A549 (cell line): ENCODE measurements at regions not wholly inside any gene's neighbourhood (a gene's known extent, or its start where the extent isn't known, plus 50 kb on each side); places are given as distances from the start of the nearest gene placed in this dataset.
"Not testable (repeated sequence)": the region's sequence is repeated elsewhere in the genome, so short reads cannot be mapped to it uniquely, and the experiment has no call there.

Source experiments
- ATAC-seq, 2 experiments: fragments of 200-7000 bp in 1 of 2; fragments of >200 bp in 1 of 2; cut with Nextera tagmentation in 1 of 2; cut with Tn5 transposase in 1 of 2; 3 replicates each; pipeline versions ENCODE4 v1.8.0 to v1.9.1; 2018 to 2020; ENCODE audit warnings: mild to moderate bottlenecking in 1 of 2, moderate library complexity in 1 of 2
- CTCF ChIA-PET: fragments of 300-600 bp; sonication (Branson Sonifier 250); formaldehyde crosslinking; extraction: SDS; loops from one replicate; lab custom pipeline; 2021; ENCODE audit warnings: antibody characterized with exemption, inconsistent platforms; lab: Yijun Ruan, JAX
- POLR2A ChIA-PET: fragments of 350-600 bp; formaldehyde crosslinking; extraction: SDS; loops from one replicate; lab custom pipeline; 2021; ENCODE audit warnings: antibody characterized with exemption, inconsistent platforms; lab: Yijun Ruan, JAX
- DNase-seq, 2 experiments: peaks; one replicate each; pipeline versions ENCODE4 v3.0.0 to v3.0.0-alpha.2; 2011 to 2016; ENCODE audit warnings: low read depth in 1 of 2, low spot score in 1 of 2
- FAIRE-seq: peaks from 2 replicates; lab custom pipeline; 2011; peaks lifted over from hg19 to GRCh38; lab: Jason Lieb, UNC
- H3K27ac ChIP-seq, 2 experiments: fragments of >200 bp; sonication (Bioruptor Twin); formaldehyde crosslinking; 3 replicates each; pipeline ENCODE4 v1.5.1; 2016 to 2017
- H3K4me1 ChIP-seq: fragments of >200 bp; sonication (Bioruptor Twin); formaldehyde crosslinking; 3 replicates; pipeline ENCODE4 v1.6.1; 2016
- H3K4me2 ChIP-seq: fragments of >200 bp; sonication (Bioruptor Twin); formaldehyde crosslinking; 3 replicates; pipeline ENCODE4 v1.6.1; 2016
- H3K4me3 ChIP-seq: fragments of >200 bp; sonication (Bioruptor Twin); formaldehyde crosslinking; 3 replicates; pipeline ENCODE4 v1.5.1; 2016
- H3K9me3 ChIP-seq: fragments of >200 bp; sonication (Bioruptor Twin); formaldehyde crosslinking; 3 replicates; pipeline ENCODE4 v1.6.1; 2016
- BHLHE40 ChIP-seq: IDR thresholded peaks from 2 replicates; pipeline ENCODE4 v1.6.1; 2012; ENCODE audit warnings: low read depth, low read length, inconsistent platforms
- CBX8 ChIP-seq: fragments of 200-600 bp; sonication (generic); IDR thresholded peaks from 2 replicates; pipeline ENCODE4 v1.6.1; 2016
- EHF ChIP-seq: fragments of 250-450 bp; sonication (Bioruptor Pico); IDR thresholded peaks from 2 replicates; pipeline ENCODE4 v1.5.0; 2020; ENCODE audit warnings: mild to moderate bottlenecking
- HDAC2 ChIP-seq: fragments of 200-600 bp; sonication (generic); IDR thresholded peaks from 2 replicates; pipeline ENCODE4 v1.6.1; 2016
- MAFK ChIP-seq: fragments of 450-650 bp; IDR thresholded peaks from 2 replicates; pipeline ENCODE4 v1.6.1; 2014; ENCODE audit not compliant: partially characterized antibody
- NFE2L2 ChIP-seq: fragments of 150-350 bp; conservative IDR thresholded peaks from 2 replicates; pipeline ENCODE4 v1.6.1; 2014; ENCODE audit warnings: low read length
- NPAS2 ChIP-seq: fragments of 250-450 bp; sonication (Bioruptor Pico); IDR thresholded peaks from 2 replicates; pipeline ENCODE4 v1.8.0; 2022; ENCODE audit warnings: mild to moderate bottlenecking, moderate library complexity, borderline replicate concordance
- POLR2A ChIP-seq: IDR thresholded peaks from 2 replicates; pipeline ENCODE4 v1.6.1; 2012; ENCODE audit warnings: mild to moderate bottlenecking, low read length
- RARB ChIP-seq: fragments of 250-450 bp; sonication (Bioruptor Pico); IDR thresholded peaks from 2 replicates; pipeline ENCODE4 v1.8.0; 2021; ENCODE audit warnings: mild to moderate bottlenecking, moderate library complexity
- RNF2 ChIP-seq: fragments of 200-600 bp; sonication (generic); IDR thresholded peaks from 2 replicates; pipeline ENCODE4 v1.6.1; 2016; ENCODE audit warnings: low read depth, mild to moderate bottlenecking, antibody characterized with exemption, moderate library complexity, borderline replicate concordance
- TP53 ChIP-seq: fragments of 250-450 bp; sonication (Bioruptor Pico); IDR thresholded peaks from 2 replicates; pipeline ENCODE4 v1.5.0; 2021; ENCODE audit warnings: mild to moderate bottlenecking, moderate library complexity
- ZC3H11A ChIP-seq: fragments of 450-650 bp; IDR thresholded peaks from 2 replicates; pipeline ENCODE4 v1.6.1; 2014; ENCODE audit warnings: antibody characterized with exemption, mild to moderate bottlenecking
- WGBS: methylation state at CpG from one replicate; pipeline ENCODE4 v1.1.6; 2017; ENCODE audit errors: missing lambda C conversion rate; 5-methylcytosine and 5-hydroxymethylcytosine counted together
- TF ChIP-seq, protein P1 (sequence below): fragments of >200 bp; sonication (Bioruptor Twin); formaldehyde crosslinking; IDR thresholded peaks from 2 replicates; pipeline ENCODE4 v1.6.1; 2016
- TF ChIP-seq, protein P2 (sequence below): IDR thresholded peaks from 2 replicates; pipeline ENCODE4 v1.6.1; 2012; ENCODE audit warnings: low read depth, borderline replicate concordance
- TF ChIP-seq, protein P3 (sequence below): fragments of 250-450 bp; sonication (Bioruptor Pico); IDR thresholded peaks from 2 replicates; pipeline ENCODE4 v1.5.0; 2020; ENCODE audit warnings: low read depth, mild to moderate bottlenecking, moderate library complexity
- TF ChIP-seq, protein P4 (sequence below): IDR thresholded peaks from 2 replicates; pipeline ENCODE4 v1.6.1; 2012
- TF ChIP-seq, protein P5 (sequence below): fragments of 200-600 bp; sonication (generic); IDR thresholded peaks from 2 replicates; pipeline ENCODE4 v1.6.1; 2016; ENCODE audit warnings: antibody characterized with exemption, mild to moderate bottlenecking, moderate library complexity

DNA sequence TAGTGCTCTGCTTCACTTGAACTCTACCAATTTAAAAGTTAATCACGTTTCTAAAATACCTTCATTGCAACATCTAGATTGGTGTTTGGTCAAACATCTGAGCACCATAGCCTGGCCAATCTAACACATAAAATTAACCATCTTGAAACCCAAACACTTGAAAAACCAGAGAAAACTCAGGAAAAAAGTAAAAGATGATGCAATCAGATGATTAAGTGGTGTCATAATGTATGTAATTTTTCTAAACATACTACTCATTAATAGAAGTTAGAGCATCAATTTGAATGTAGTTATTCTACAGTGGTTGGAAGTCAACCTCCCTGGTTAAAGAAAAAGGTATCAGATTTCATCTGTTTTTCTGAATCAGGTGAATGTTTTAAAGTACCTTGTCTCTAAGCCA, 228.6 kb upstream of the ID4 start:
- ATAC-seq (no peak), FAIRE-seq (no peak), DNase-seq (no peak)
- H3K4me3 ChIP-seq = no peak overlapping the region
- H3K4me1 ChIP-seq = no peaks in the 10 kb centered on the region
- H3K9me3 ChIP-seq = no peaks in the 10 kb centered on the region
- 0% methylated on average over 1 of the region's 1 CpG for WGBS
- H3K27ac ChIP-seq = peak overlapping the region in 1 of 2 experiments; percentile 28; a peak in 1 of 6 replicates
- TF ChIP-seq EHF (CRISPR knock-in tag) (no peak), NPAS2 (no peak), TP53 (CRISPR knock-in tag) (no peak)
- TF ChIP-seq, protein P1, sequence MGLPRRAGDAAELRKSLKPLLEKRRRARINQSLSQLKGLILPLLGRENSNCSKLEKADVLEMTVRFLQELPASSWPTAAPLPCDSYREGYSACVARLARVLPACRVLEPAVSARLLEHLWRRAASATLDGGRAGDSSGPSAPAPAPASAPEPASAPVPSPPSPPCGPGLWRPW = no peak
- TF ChIP-seq, protein P2, sequence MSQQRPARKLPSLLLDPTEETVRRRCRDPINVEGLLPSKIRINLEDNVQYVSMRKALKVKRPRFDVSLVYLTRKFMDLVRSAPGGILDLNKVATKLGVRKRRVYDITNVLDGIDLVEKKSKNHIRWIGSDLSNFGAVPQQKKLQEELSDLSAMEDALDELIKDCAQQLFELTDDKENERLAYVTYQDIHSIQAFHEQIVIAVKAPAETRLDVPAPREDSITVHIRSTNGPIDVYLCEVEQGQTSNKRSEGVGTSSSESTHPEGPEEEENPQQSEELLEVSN = no peak
- TF ChIP-seq, protein P3, sequence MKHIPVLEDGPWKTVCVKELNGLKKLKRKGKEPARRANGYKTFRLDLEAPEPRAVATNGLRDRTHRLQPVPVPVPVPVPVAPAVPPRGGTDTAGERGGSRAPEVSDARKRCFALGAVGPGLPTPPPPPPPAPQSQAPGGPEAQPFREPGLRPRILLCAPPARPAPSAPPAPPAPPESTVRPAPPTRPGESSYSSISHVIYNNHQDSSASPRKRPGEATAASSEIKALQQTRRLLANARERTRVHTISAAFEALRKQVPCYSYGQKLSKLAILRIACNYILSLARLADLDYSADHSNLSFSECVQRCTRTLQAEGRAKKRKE (CRISPR knock-in tag) = no peak
- no peak overlapping the region for H3K4me2 ChIP-seq
- ChIA-PET POLR2A (no interaction called here), CTCF (no interaction called here)

DNA sequence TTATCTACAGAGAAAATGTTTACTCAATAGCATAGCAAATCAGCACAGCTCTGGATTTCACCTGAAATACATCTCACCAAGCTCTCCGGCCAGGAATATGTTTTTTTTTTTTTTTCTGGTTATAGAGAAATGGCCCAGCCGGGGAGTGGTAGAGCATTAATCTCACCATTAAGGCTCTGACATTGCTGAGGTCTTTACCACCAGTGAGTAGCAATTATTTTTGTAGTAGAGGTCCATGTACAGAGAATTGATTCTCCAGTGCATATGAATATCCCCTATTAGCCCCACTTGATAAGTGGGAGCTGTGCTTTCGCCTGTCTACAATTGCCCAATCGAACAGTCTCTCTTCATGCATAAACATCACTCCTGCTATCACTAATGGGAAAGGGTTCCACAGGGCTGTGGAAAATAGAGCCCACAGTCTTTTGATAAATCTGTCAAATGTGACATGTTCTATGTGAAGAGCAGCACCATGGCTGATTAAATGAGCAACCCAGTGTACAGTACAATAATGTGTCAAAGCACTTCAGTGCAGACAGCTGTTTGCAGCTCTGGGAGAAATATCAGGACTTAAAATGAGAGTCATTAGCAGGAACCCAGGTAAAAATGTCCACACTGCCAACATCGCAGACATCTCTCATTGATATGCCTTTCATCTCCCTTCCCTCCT, 227.1 kb upstream of the ID4 start:
- FAIRE-seq = no peak
- no peak overlapping the region for H3K27ac ChIP-seq
- TF ChIP-seq, protein P4, sequence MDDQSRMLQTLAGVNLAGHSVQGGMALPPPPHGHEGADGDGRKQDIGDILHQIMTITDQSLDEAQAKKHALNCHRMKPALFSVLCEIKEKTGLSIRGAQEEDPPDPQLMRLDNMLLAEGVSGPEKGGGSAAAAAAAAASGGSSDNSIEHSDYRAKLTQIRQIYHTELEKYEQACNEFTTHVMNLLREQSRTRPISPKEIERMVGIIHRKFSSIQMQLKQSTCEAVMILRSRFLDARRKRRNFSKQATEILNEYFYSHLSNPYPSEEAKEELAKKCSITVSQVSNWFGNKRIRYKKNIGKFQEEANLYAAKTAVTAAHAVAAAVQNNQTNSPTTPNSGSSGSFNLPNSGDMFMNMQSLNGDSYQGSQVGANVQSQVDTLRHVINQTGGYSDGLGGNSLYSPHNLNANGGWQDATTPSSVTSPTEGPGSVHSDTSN = no peak
- TF ChIP-seq RNF2 (no peak), CBX8 (no peak), MAFK (no peak), POLR2A (no peak), HDAC2 (no peak), RARB (CRISPR knock-in tag) (no peak)
- H3K4me1 ChIP-seq = no peaks in the 10 kb centered on the region
- no peaks in the 10 kb centered on the region for H3K9me3 ChIP-seq
- no peak overlapping the region for H3K4me3 ChIP-seq
- DNase-seq = no peak
- ChIA-PET POLR2A (no interaction called here), CTCF (no interaction called here)
- no peak for ATAC-seq
- H3K4me2 ChIP-seq = no peak overlapping the region
- WGBS = 61% methylated on average over 5 of the region's 5 CpGs

DNA sequence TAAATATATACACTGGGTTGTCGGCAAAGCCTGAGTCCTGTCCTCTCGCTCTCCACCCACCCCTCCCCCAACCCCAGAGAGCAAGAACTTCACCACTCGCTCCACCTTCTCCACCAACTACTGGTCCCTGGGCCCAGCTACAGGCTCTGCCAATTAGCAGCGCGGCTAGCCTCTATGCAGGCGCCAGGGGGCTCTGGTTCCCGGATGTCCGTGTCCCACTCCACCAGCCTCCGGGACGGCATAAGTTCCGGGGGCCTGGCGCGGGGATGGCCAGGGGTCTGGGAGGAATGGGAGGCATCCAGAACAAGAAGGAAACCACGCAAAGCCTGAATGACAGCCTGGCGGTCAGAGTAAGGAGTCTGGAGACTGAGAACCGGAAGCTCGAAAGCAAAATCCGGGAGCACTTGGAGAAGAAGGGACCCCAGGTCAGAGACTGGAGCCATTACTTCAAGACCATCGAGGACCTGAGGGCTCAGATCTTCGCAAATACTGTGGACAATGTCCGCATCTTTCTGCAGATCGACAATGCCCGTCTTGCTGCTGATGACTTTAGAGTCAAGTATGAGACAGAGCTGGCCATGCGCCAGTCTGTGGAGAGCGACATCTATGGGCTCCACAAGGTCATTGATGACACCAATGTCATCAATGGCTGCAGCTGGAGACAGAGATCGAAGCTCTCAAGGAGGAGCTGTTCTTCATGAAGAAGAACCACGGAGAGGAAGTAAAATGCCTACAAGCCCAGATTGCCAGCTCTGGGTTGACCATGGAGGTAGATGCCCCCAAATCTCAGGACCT, 224.3 kb upstream of the ID4 start:
- H3K4me2 ChIP-seq, H3K27ac ChIP-seq, H3K9me3 ChIP-seq, ATAC-seq, H3K4me1 ChIP-seq, DNase-seq, CTCF ChIA-PET, FAIRE-seq, H3K4me3 ChIP-seq, POLR2A ChIA-PET: not testable (repeated sequence)
- 74% methylated on average over 22 of the region's 27 CpGs for WGBS

DNA sequence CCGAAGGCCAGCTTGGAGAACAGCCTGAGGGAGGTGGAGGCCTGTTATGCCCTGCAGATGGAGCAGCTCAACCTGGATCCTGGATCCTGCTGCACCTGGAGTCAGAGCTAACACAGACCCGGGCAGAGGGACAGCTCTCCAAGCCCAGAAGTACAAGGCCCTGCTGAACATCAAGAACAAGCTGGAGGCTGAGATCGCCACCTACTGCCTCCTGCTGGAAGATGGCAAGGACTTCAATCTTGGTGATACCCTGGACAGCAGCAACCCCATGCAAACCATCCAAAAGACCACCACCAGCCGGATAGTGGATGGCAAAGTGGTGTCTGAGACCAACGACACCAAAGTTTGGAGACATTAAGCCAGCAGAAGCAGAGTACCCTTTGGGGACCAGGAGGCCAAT, 223.5 kb upstream of the ID4 start:
- Histone ChIP-seq H3K4me3 (no peak overlapping the region), H3K4me2 (no peak overlapping the region), H3K4me1 (no peaks in the 10 kb centered on the region), H3K27ac (no peak overlapping the region), H3K9me3 (no peaks in the 10 kb centered on the region; the same call in 2 of the 3 replicates)
- DNase-seq (peak in 1 of 2 experiments; percentile 3), ATAC-seq (no peak), FAIRE-seq (no peak)
- 34% methylated on average over 3 of the region's 5 CpGs for WGBS
- ChIA-PET POLR2A (no interaction called here), CTCF (no interaction called here)
- no peak for TF ChIP-seq ZC3H11A
- TF ChIP-seq, protein P5, sequence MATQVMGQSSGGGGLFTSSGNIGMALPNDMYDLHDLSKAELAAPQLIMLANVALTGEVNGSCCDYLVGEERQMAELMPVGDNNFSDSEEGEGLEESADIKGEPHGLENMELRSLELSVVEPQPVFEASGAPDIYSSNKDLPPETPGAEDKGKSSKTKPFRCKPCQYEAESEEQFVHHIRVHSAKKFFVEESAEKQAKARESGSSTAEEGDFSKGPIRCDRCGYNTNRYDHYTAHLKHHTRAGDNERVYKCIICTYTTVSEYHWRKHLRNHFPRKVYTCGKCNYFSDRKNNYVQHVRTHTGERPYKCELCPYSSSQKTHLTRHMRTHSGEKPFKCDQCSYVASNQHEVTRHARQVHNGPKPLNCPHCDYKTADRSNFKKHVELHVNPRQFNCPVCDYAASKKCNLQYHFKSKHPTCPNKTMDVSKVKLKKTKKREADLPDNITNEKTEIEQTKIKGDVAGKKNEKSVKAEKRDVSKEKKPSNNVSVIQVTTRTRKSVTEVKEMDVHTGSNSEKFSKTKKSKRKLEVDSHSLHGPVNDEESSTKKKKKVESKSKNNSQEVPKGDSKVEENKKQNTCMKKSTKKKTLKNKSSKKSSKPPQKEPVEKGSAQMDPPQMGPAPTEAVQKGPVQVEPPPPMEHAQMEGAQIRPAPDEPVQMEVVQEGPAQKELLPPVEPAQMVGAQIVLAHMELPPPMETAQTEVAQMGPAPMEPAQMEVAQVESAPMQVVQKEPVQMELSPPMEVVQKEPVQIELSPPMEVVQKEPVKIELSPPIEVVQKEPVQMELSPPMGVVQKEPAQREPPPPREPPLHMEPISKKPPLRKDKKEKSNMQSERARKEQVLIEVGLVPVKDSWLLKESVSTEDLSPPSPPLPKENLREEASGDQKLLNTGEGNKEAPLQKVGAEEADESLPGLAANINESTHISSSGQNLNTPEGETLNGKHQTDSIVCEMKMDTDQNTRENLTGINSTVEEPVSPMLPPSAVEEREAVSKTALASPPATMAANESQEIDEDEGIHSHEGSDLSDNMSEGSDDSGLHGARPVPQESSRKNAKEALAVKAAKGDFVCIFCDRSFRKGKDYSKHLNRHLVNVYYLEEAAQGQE = no peak
- no peak for TF ChIP-seq CBX8
- TF ChIP-seq MAFK = no peak
- no peak for TF ChIP-seq BHLHE40
- no peak for TF ChIP-seq NFE2L2
